ENCODE measurements at regions not wholly inside any gene's neighbourhood (a gene's known extent, or its start where the extent isn't known, plus 50 kb on each side); places are given as distances from the start of the nearest gene placed in this dataset.

- Histone ChIP-seq H3K4me1 (ENCODE audit: control insufficient read depth, insufficient read depth, low read length) (peaks cover 31% of the 10 kb centered on the region), H3K27ac (ENCODE audit: low read depth, low read length) (no peak overlapping the region), H3K9ac (ENCODE audit: low read length) (no peak overlapping the region), H3K27me3 (ENCODE audit: control insufficient read depth, insufficient read depth, low read length) (0 out of 2 replicates have a peak, but pooled peaks cover 3% of the 10 kb centered on the region), H3K36me3 (ENCODE audit: control insufficient read depth, insufficient read depth, low read length) (no peaks in the 10 kb centered on the region), H3K4me3 (ENCODE audit: low read depth, low read length) (no peak overlapping the region), H3K9me3 (ENCODE audit: control insufficient read depth, insufficient read depth, low read depth, low read length) (no peaks in the 10 kb centered on the region)
Measured at GRCh38 chr15:69648212-69648611, 195.6 kb downstream of the RPLP1 start.

GRCh38 chr15:69648775-69649735 is 196.4 kb downstream of the RPLP1 start:
- Histone ChIP-seq H3K4me3 (ENCODE audit: low read depth, low read length) (no peak overlapping the region), H3K27me3 (ENCODE audit: control insufficient read depth, insufficient read depth, low read length) (peaks cover 3% of the 10 kb centered on the region; the same call in 1 of the 2 replicates), H3K9me3 (ENCODE audit: control insufficient read depth, insufficient read depth, low read depth, low read length) (no peaks in the 10 kb centered on the region), H3K27ac (ENCODE audit: low read depth, low read length) (no peak overlapping the region), H3K9ac (ENCODE audit: low read length) (no peak overlapping the region), H3K4me1 (ENCODE audit: control insufficient read depth, insufficient read depth, low read length) (peaks cover 31% of the 10 kb centered on the region), H3K36me3 (ENCODE audit: control insufficient read depth, insufficient read depth, low read length) (no peaks in the 10 kb centered on the region)

- Histone ChIP-seq H3K27ac (ENCODE audit: low read depth, low read length) (no peak overlapping the region), H3K9me3 (ENCODE audit: control insufficient read depth, insufficient read depth, low read depth, low read length) (no peaks in the 10 kb centered on the region), H3K27me3 (ENCODE audit: control insufficient read depth, insufficient read depth, low read length) (peaks cover 2% of the 10 kb centered on the region; the same call in 1 of the 2 replicates), H3K4me3 (ENCODE audit: low read depth, low read length) (no peak overlapping the region), H3K4me1 (ENCODE audit: control insufficient read depth, insufficient read depth, low read length) (peaks cover 24% of the 10 kb centered on the region), H3K9ac (ENCODE audit: low read length) (no peak overlapping the region), H3K36me3 (ENCODE audit: control insufficient read depth, insufficient read depth, low read length) (no peaks in the 10 kb centered on the region)
Measured at GRCh38 chr15:69652293-69652692, 199.7 kb downstream of the RPLP1 start.

GRCh38 chr15:69652751-69653305 is 200.2 kb downstream of the RPLP1 start:
- Histone ChIP-seq H3K9ac (ENCODE audit: low read length) (no peak overlapping the region), H3K9me3 (ENCODE audit: control insufficient read depth, insufficient read depth, low read depth, low read length) (no peaks in the 10 kb centered on the region), H3K27ac (ENCODE audit: low read depth, low read length) (no peak overlapping the region), H3K4me3 (ENCODE audit: low read depth, low read length) (no peak overlapping the region), H3K27me3 (ENCODE audit: control insufficient read depth, insufficient read depth, low read length) (no peaks in the 10 kb centered on the region; the same call in 1 of the 2 replicates), H3K36me3 (ENCODE audit: control insufficient read depth, insufficient read depth, low read length) (no peaks in the 10 kb centered on the region), H3K4me1 (ENCODE audit: control insufficient read depth, insufficient read depth, low read length) (peaks cover 19% of the 10 kb centered on the region)

- no peak overlapping the region for H3K27ac ChIP-seq (ENCODE audit: low read depth, low read length)
- H3K9ac ChIP-seq (ENCODE audit: low read length): no peak overlapping the region
- no peaks in the 10 kb centered on the region for H3K9me3 ChIP-seq (ENCODE audit: control insufficient read depth, insufficient read depth, low read depth, low read length)
- peaks cover 14% of the 10 kb centered on the region for H3K4me1 ChIP-seq (ENCODE audit: control insufficient read depth, insufficient read depth, low read length)
- no peaks in the 10 kb centered on the region for H3K36me3 ChIP-seq (ENCODE audit: control insufficient read depth, insufficient read depth, low read length)
- H3K27me3 ChIP-seq (ENCODE audit: control insufficient read depth, insufficient read depth, low read length): no peaks in the 10 kb centered on the region; the same call in 1 of the 2 replicates
- no peak overlapping the region for H3K4me3 ChIP-seq (ENCODE audit: low read depth, low read length)
Measured at GRCh38 chr15:69653306-69653705, 200.7 kb downstream of the RPLP1 start.

GRCh38 chr15:69653846-69654245 is 201.2 kb downstream of the RPLP1 start:
- H3K4me3 ChIP-seq (ENCODE audit: low read depth, low read length): no peak overlapping the region
- peaks cover 9% of the 10 kb centered on the region for H3K4me1 ChIP-seq (ENCODE audit: control insufficient read depth, insufficient read depth, low read length)
- no peak overlapping the region for H3K27ac ChIP-seq (ENCODE audit: low read depth, low read length)
- H3K36me3 ChIP-seq (ENCODE audit: control insufficient read depth, insufficient read depth, low read length): no peaks in the 10 kb centered on the region
- H3K9me3 ChIP-seq (ENCODE audit: control insufficient read depth, insufficient read depth, low read depth, low read length): no peaks in the 10 kb centered on the region
- no peaks in the 10 kb centered on the region; the same call in 1 of the 2 replicates for H3K27me3 ChIP-seq (ENCODE audit: control insufficient read depth, insufficient read depth, low read length)
- H3K9ac ChIP-seq (ENCODE audit: low read length): no peak overlapping the region

- Histone ChIP-seq H3K9me3 (ENCODE audit: control insufficient read depth, insufficient read depth, low read depth, low read length) (no peaks in the 10 kb centered on the region), H3K9ac (ENCODE audit: low read length) (no peak overlapping the region), H3K36me3 (ENCODE audit: control insufficient read depth, insufficient read depth, low read length) (no peaks in the 10 kb centered on the region), H3K27ac (ENCODE audit: low read depth, low read length) (no peak overlapping the region), H3K4me1 (ENCODE audit: control insufficient read depth, insufficient read depth, low read length) (no peaks in the 10 kb centered on the region), H3K27me3 (ENCODE audit: control insufficient read depth, insufficient read depth, low read length) (no peaks in the 10 kb centered on the region; the same call in 1 of the 2 replicates), H3K4me3 (ENCODE audit: low read depth, low read length) (no peak overlapping the region)
Measured at GRCh38 chr15:69656271-69657030, 203.8 kb downstream of the RPLP1 start.

GRCh38 chr15:69657626-69658025 is 205.0 kb downstream of the RPLP1 start:
- Histone ChIP-seq H3K27me3 (ENCODE audit: control insufficient read depth, insufficient read depth, low read length) (no peaks in the 10 kb centered on the region; the same call in 1 of the 2 replicates), H3K4me1 (ENCODE audit: control insufficient read depth, insufficient read depth, low read length) (no peaks in the 10 kb centered on the region), H3K9ac (ENCODE audit: low read length) (no peak overlapping the region), H3K27ac (ENCODE audit: low read depth, low read length) (no peak overlapping the region), H3K4me3 (ENCODE audit: low read depth, low read length) (no peak overlapping the region), H3K9me3 (ENCODE audit: control insufficient read depth, insufficient read depth, low read depth, low read length) (no peaks in the 10 kb centered on the region), H3K36me3 (ENCODE audit: control insufficient read depth, insufficient read depth, low read length) (no peaks in the 10 kb centered on the region)

- Histone ChIP-seq H3K9me3 (ENCODE audit: control insufficient read depth, insufficient read depth, low read depth, low read length) (no peaks in the 10 kb centered on the region), H3K9ac (ENCODE audit: low read length) (no peak overlapping the region), H3K36me3 (ENCODE audit: control insufficient read depth, insufficient read depth, low read length) (no peaks in the 10 kb centered on the region), H3K4me1 (ENCODE audit: control insufficient read depth, insufficient read depth, low read length) (no peaks in the 10 kb centered on the region), H3K27ac (ENCODE audit: low read depth, low read length) (no peak overlapping the region), H3K4me3 (ENCODE audit: low read depth, low read length) (no peak overlapping the region), H3K27me3 (ENCODE audit: control insufficient read depth, insufficient read depth, low read length) (no peaks in the 10 kb centered on the region; the same call in 1 of the 2 replicates)
Measured at GRCh38 chr15:69658411-69658945, 205.9 kb downstream of the RPLP1 start.

- H3K9me3 ChIP-seq (ENCODE audit: control insufficient read depth, insufficient read depth, low read depth, low read length): no peaks in the 10 kb centered on the region
- no peaks in the 10 kb centered on the region for H3K4me1 ChIP-seq (ENCODE audit: control insufficient read depth, insufficient read depth, low read length)
- no peak overlapping the region for H3K27ac ChIP-seq (ENCODE audit: low read depth, low read length)
- H3K36me3 ChIP-seq (ENCODE audit: control insufficient read depth, insufficient read depth, low read length): no peaks in the 10 kb centered on the region
- H3K27me3 ChIP-seq (ENCODE audit: control insufficient read depth, insufficient read depth, low read length): no peaks in the 10 kb centered on the region; the same call in 1 of the 2 replicates
- no peak overlapping the region for H3K4me3 ChIP-seq (ENCODE audit: low read depth, low read length)
- no peak overlapping the region for H3K9ac ChIP-seq (ENCODE audit: low read length)
Measured at GRCh38 chr15:69659454-69660050, 206.9 kb downstream of the RPLP1 start.

Measured in HUES6 (cell line).